ENCODE measurements at regions not wholly inside any gene's neighbourhood (a gene's known extent, or its start where the extent isn't known, plus 50 kb on each side); places are given as distances from the start of the nearest gene placed in this dataset.

DNA sequence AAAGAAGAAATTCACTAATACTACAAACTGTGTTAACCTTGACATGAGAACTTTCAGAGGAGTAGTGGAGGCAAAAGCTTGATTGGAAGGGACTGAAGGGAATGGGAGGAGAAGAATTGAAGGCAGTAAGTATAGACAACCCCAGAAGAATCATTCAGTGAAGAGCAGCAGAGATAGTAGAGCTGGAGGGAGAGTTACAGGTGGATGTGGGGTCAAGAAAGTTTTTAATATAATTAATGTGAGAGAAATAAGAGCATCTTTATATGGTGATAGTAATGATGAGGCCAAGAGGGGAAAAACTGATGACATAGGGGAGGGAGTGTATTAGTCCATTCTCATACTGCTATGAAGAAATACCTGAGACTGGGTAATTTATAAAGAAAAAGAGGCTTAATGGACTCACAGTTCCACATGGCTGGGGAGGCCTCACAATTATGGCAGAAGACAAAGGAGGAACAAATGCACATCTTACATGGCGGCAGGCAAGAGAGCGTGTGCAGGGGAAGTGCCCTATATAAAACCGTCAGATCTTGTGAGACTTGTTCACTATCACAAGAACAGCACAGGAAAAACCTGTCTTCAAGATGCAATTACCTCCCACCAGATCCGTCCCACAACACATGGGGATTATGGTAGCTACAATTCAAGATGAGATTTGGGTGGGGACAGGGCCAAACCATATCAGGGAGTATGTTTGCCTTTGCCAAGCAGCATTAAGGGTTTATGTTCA is 88.3 kb upstream of the PIK3CG start:
- no peak for DNase-seq

DNA sequence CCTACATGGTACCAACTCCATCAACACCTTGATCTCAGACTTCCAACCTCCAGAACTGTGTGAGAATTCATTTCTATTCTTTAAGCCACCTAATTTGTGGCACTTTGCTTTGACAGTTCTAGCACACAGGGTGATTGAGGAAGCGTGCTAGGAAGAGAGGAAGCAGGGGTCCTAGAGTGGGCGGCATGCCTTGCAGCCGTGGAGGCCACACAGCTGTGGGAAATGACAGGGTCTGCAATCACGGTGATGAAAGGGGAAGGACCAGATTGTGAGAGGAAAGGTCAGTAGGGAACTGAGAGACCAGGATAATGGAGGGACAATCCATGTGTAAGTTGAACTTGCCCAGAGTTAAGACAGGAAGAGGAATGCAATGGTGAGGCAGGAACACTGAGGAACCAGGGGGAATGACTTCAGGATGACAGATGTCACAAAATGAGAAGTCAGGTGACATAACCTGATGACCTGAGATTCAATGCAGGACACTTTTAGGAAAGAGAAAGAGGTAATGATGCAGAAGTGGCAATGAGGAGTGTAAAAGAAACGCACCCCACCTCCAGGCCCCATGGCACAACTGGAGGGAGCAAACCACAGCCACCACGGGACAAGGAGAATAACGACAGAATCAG is 87.3 kb upstream of the PIK3CG start:
- no peak for DNase-seq

DNA sequence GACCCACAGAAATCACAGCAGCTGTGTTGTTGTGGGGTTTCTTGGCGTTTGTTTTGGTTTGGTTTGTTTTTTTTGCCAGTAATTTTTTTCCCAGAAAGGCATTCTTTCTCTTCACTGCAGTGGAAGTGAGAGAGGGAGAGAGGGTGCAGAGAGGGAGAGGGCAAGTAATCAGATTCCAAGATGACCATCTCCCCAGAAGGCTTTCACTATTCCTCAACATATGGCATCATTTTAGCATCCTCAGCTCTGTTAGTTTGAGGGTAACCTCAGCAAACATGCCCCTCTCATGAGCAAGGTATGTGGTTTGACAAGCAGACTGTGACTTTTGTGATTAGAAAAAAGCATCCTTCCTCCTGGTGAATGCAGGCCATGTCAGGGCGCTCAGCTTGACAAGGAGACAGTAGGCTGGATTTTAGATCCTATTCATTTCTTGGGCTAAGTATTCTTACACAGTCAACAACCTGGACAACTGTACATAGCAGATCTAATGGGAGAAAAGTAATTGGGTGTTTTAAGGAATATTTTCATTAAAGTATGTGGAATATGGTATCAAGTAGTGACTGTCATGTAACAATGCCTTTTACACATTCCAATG is 86.3 kb upstream of the PIK3CG start:
- DNase-seq: no peak

DNA sequence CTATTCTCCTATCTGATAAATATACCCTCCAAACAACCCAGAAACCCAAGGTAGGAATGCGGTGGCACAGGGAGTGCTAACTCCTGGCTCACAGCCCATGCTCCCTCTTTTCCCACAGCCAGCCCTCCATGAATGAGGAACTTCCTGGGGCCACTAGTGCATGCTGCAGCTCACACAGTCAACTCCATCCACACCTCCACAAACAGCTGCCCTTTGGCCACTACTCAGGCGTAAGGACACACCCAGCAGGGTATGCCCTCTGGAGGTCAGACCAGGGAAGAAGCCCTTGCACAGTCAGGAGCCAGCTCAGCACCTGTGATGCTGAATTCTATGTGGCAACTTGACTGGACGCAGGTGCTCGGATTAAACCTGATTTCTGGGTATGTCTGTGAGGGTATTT is 85.2 kb upstream of the PIK3CG start:
- DNase-seq: peak in 1 of 3 experiments; percentile 52

DNA sequence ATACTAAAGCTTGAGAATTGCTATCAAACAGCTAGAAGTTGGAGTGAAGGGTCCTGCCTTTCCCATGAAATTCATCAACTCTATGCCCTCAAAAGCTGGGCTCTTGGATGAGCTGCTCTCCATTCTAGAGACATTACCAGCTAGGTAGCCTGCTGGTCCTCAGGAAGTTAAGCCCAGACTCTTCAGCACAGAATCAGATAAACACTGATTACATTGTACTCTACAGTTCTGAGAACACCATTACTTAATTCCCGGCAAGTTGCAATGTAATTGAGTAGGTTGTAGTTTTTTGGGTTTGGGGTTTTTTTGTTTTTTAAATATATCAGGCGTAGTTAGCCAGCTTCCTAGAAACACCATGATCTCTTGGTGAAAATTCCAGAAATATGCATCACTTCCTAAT is 84.1 kb upstream of the PIK3CG start:
- DNase-seq: no peak

DNA sequence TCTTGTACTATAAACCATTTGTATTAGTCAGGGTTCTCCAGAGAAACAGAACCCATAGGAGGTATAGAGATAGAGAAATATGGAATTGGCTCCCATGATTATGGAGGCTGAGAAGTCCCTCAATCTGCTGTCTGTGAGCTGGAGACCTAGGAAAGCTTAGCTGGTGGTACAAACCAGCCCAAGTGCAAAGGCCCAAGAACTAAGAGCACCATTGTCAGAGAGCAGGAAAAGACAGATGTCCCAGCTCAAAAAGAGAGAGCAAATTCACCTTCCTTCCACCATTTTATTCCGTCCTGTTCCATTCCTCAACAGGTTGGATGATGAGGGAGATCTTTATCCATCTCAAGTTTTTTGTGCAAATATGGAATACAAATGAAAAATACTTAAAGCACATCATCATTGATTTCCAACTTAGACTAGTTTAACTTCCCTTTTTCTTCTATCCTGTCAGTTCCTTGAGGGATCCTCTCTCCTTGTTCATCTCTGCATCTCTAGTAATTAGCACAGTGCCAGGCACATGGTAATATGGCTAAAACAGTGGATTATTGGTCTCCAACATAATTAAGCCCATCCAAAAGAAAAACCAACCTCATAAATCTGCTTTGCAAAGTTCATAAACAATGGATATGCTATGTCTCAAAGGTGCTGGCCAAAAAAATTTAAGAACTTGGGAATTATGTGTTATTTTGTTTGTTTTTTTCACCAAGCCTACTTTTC is 83.1 kb upstream of the PIK3CG start:
- DNase-seq: no peak

DNA sequence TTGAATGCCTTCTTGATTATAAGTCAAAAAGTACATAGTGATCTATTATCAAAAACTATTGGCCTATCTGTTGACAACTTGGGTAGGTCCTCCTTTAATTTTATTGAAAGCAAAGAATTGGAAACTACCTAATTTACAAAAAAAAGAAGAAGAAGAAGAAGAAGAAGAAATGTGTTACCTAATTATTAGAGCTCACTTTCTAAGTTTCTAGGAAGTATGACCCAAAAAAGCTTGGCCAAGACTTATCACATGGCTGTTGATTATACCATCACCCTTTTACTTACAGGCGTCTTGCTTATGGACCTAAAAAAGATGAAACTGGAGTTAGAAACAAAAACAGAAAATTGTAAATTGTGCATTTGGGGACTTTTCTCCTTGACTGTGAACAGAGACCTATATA is 81.8 kb upstream of the PIK3CG start:
- DNase-seq: no peak

DNA sequence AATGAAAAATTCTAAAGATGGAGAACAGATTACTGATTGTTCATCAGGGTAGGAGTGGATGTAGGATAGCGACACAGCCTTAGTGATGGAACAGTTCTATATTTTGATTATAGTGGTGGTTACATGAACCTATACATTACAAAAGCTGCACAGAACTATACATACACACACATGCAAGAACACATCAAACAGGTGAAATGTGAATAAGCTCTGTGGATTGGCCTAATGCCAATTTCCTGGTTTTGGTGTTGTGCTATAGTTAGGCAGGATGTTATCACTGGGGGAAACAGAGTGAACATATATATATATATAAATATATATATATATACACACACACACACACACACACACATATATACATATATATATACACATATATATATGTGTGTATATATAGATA is 76.4 kb upstream of the PIK3CG start:
- peak in 1 of 3 experiments; percentile 28 for DNase-seq

DNA sequence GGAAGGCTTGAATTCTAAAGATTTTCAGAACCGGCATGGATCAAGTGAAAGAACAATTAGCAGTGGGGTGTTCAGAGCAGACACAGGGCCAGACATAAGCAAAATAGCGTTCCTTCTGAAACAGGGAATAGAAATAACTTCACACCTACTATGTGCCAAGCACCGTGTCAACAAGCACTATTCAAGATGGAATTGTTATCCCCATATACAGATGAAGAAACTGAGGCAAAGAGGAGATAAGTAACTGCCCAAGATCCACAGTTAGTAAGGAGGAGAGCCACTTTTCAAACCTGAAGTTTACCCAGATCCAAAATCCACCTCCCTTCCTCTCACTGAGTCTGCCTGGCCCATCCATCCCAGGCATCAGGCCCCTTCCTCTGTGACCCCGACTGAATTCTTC is 73.6 kb upstream of the PIK3CG start:
- DNase-seq: no peak

DNA sequence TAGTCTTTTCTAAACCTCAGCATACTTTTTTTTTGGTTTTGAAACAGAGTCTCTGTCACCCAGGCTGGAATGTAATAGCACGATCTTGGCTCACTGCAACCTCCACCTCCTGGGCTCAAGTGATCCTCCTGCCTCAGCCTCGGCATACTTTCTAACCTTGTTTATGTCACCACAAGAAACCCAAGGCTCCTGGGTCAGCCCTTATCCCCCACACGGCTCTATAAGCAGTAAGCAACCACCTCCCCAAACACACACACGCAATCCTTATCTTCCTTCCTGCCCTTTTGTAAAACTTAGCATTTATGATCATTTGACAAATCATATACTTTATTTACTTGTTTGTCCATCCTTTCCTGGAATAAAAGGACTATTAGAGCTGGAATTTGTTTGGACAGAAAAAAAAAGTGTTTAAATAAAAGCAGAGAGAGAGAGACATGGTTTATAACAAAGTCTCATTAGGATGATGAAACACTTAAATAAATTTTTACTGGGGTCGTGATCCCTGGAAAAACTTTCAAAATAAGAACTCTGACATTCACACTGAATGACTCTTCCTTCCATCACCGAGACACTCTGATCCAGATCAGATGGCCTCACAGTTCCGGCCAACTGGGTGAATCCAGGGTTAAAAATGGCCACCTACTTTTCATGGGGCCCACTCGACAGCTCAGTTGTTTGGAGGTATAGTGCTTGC is 72.7 kb upstream of the PIK3CG start:
- DNase-seq: no peak

DNA sequence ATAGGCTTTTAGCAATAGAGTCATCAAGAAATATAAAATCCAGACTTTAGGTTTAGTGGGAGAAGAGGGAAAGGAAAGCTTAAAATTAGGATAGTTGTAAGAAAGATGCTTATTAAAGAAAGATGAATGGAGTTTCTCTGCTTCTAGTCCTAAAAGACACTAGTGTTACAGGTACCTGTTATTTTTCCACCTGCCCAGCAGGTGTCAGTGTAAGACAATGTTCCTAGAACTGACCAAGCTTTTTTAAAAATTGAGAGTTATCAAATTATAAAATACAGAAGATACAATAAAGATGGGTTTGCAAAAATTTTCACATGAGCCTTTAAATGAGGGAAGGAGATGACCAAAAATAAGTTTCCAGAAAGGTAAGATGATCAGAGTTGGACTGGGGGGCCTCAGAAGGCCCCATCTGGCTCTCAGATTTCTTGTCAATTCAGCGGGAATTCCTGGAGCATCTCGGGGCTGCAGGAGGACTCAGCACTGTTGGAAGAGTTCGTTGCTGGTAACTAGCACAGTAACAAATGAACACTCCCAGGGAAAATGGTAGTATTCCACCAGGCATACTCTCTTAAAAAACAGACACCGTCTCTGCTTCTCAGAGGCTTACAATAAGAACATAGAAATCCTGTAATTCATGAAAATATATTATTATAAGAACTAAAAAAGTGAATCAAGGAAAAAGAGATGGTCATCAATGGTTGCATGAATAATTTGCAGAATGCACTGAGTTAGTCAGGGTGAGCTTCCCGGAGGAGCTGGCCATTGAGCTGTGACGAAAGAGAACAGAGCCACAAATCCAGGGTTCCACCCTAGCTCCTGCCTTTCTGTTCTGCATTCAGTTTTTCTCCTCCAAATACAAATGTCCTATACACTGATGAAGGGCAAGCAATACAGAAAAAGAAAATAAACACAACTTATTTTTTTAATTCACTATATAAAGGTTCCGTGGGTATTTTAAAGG is 71.8 kb upstream of the PIK3CG start:
- peak; percentile 33 to 76 (median 71) for DNase-seq

DNA sequence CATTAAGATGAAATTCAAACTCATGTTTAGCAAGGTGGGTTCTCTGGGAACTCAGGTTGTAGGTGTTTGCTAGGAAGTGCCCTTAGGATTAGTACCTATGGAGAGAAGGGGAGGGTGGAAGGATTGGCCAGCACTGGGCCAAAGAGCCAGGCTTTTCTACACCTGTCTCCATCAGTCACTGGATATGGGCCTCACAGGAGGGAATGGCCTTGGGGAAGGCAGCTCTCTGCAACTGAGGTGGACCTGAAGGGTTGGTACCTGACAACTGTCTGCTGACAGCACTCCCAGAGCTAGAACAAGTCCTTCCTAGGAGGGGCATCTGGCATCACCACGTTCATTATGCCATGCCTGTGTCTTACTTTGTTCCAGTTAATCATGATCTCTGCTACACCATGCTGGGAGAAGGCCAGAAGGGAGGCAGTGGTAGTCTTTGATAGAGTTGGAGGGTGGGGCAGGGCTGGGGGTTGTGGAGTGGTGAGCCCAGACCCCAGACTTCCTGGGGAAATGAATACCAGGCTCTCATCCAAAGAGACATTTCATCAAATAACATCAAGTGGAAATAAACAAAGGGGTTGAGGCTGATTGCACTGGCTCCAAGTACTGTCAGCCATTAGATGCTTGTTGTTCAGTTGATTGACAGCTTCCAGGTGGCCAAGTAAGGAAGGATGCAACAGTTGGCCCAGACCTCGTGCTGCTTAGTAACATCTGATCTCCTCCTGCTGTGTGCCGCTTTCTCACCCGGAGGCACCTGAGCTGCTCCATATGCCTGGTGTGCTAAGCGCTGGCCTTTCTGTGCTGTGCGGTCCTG is 70.6 kb upstream of the PIK3CG start:
- peak in 1 of 3 experiments; percentile 38 for DNase-seq

DNA sequence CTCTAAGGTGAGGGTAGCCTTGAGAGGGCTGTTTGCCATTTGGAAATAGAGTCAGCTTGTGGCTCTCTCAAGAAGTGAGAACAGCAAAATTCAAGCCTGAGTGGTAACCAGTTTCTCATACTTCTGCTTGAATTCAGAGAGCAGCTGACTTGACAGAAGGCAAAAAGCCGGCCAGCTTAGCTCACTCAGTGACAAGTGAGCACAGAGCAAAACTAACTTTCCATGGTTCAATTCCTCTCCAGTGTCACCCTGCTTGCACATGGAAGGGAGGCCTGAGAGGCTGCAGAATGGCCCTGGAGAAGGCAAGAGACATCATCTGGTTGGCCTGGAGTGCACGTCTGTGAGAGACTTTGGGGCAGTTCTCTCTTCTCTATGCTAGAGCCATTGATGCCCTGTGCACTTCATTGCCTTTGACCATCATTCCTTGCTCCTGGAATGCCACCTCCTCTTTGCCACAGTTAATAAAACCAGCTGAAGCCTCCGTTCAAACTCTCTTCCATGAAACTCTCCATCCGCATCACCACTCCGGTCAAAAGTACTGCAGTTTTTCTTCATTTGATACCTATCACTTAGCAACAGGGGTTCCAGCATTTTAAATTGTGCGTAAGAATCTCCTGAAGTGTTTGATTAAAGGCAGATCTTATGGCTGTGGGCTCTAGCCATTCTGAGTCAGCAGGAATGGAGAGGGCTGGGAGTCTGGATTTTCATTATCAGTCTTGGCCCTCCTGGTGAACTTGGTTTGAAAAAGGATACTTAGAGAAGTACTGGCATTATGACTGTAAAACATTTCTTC is 69.8 kb upstream of the PIK3CG start:
- DNase-seq: peak in 1 of 3 experiments; percentile 74

DNA sequence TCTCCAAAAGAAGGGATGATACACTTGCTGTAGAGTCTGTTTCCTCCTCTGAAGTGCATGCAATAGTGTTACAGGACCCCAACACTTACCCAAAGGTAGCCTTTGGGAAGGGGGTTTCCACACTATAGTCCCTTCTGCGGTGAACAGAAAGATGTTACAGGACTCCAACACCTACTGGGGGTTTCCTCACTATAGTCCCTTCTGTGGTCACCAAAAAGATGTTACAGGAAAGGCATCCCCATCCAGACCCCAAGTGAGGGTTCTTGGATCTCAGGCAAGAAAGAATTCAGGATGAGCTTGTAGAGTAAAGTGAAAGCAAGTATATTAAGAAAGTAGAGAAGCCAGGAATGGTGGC is 69.2 kb upstream of the PIK3CG start:
- DNase-seq: no peak

DNA sequence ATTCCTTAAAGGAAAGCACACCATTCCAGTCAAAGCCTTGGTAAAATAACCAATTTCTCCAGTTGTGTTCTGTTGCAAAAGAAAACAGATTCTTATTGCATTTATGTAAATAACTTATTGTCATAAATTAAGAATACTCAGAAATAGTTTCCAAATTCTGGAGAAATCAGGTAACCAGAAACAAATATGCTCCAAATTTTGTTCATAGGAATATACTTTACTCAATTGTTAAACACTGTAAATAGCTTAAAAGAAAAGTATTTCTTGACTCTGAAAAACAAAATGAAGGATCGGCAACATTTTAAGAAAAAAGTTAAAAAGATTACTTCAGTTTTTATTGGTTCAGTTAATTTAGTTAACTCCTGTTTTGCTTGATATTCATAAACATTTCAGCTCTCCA is 67.1 kb upstream of the PIK3CG start:
- DNase-seq: no peak

DNA sequence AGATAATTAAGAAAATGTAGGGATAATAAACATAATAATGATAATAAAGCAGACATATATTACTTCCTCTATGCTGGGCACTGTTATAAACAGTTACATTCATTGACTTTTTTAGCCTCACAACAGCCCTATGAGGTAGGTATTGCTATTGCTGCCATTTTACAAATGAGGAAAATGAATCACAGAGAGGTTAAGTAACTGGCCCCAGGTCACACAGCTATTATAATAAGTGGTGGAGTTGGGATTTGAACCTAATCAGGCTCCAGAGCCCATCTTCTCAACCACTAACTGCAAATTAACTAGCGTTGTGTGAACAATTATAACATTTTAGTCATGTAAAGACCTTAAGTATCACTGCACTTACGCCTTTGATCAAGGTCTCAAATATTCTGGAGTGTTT is 62.5 kb upstream of the PIK3CG start:
- DNase-seq: no peak

DNA sequence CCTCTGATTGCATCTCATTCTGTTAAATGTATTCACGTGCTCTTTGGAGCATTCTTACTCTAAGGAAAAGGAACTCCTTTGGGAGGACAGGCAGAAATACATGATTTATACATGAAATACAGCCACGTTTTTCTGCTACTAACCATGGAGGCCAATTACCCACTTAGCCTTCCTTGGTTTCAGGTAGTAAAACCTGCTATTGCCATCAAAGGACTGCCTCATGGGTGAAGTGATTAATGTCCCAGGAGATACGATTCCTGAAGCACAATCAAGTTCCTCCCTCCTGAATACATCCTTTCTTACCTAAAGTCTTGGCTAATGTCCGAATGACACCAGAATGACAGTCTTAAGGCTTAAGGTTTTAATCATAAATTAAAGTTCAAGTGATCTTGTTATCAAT is 58.5 kb upstream of the PIK3CG start:
- DNase-seq: peak; percentile 52 to 86 (median 84)

DNA sequence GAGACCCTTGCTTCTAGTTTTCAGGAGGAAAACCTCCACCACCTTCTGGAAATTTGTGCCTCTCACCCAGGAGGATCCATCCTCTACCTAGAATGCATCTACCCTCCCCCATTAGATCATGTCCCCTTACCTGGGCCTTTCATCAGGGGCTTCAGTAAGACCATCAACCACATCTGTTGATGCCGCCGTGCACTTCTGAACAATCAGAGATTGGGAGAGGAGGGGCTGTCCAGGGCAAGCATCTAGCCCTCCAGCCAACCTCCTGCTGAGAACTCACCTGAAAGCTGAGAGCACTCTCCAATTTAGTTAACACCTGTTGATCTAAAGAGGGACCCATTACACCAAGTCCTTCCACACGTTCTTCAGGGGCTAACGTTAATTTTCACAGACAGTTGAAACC is 57.6 kb upstream of the PIK3CG start:
- DNase-seq: peak; percentile 17 to 70 (median 66)

DNA sequence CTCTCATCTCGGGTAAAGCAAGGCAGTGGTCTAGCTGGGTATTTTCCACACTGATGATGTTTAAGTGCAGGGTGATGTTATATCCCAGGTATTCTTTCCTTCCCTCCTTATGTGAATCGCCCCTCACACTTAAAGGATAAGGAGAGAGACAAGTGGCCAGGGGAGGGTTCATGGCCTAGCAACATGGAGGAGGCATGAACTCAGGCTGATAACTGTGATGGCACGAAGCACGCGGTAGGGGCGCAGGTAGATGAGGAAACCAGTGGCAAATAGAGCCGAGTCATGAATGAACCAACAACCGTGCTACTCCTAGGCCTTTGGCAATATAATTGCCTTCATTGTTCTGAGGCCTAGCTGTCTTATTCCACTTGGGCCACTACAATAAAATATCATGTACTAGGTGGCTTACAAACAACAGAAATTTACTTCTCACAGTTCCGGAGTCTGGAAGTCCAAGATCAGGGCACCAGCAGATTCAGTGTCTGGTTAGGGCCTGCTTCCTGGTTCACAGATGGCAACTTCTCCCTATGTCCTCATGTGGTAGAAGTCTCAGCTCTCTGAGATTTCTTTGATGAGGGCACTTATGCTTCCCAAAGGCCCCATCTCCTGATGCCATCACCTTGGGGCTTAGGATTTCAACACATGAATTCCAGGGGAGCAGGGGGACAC is 56.0 kb upstream of the PIK3CG start:
- no peak for DNase-seq

DNA sequence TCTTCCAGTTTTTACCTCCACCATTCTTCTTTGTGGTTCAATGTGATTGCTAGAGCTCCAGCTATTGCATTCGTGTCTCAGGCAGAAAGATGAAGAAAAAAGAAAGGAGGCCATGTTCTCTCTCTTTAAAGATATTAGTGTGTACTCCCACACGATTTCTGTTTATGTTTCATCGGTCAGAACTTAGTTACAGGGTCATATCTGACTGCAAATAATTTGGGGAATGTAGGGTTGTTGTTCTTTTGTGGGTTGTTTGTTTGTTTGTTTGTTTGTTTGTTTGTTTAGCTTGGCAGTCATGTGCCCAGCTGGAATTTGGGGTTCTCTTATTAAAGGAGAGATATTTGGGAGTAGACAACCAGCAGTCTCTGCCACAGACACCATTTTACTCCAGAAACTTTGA is 53.6 kb upstream of the PIK3CG start:
- no peak for DNase-seq
